SH-SY5Y (cell line): ENCODE measurements at regions not wholly inside any gene's neighbourhood (a gene's known extent, or its start where the extent isn't known, plus 50 kb on each side); places are given as distances from the start of the nearest gene placed in this dataset.

Experiments used
- GATA2 ChIP-seq: IDR thresholded peaks from 2 replicates; pipeline ENCODE4 v1.6.1; 2011; ENCODE audit warnings: mild to moderate bottlenecking, low read depth, low read length
- GATA3 ChIP-seq: IDR thresholded peaks from 2 replicates; pipeline ENCODE4 v1.6.1; 2011; ENCODE audit warnings: low read depth, mild to moderate bottlenecking, low read length, moderate library complexity

- TF ChIP-seq GATA2 (no peak), GATA3 (no peak)
Observed at GRCh38 chr6:16031278-16031981, 97.5 kb upstream of the MYLIP start.
